ENCODE measurements at regions not wholly inside any gene's neighbourhood (a gene's known extent, or its start where the extent isn't known, plus 50 kb on each side); places are given as distances from the start of the nearest gene placed in this dataset.

GRCh38 chr2:240284503-240285259 lies 144.2 kb upstream of the OTOS start:
- no peak for DNase-seq (ENCODE audit: low read depth)

- no peak for DNase-seq (ENCODE audit: low read depth)
Observed at GRCh38 chr2:240285725-240286124, 145.3 kb upstream of the OTOS start.

- no peak for DNase-seq (ENCODE audit: low read depth)
Observed at GRCh38 chr2:240286596-240286995, 146.1 kb upstream of the OTOS start.

- DNase-seq (ENCODE audit: low read depth): no peak
Observed at GRCh38 chr2:240287011-240287410, 146.6 kb upstream of the OTOS start.

GRCh38 chr2:240287496-240288086 lies 147.1 kb upstream of the OTOS start:
- DNase-seq (ENCODE audit: low read depth): no peak

- DNase-seq (ENCODE audit: low read depth): no peak
Observed at GRCh38 chr2:240288087-240288521, 147.4 kb upstream of the GPC1 start.

GRCh38 chr2:240289701-240290431 lies 145.6 kb upstream of the GPC1 start:
- no peak for DNase-seq (ENCODE audit: low read depth)

GRCh38 chr2:240290432-240291336 lies 144.8 kb upstream of the GPC1 start:
- DNase-seq (ENCODE audit: low read depth): no peak

- no peak for DNase-seq (ENCODE audit: low read depth)
Observed at GRCh38 chr2:240291337-240292034, 144.0 kb upstream of the GPC1 start.

- no peak for DNase-seq (ENCODE audit: low read depth)
Observed at GRCh38 chr2:240292035-240292574, 143.4 kb upstream of the GPC1 start.

- no peak for DNase-seq (ENCODE audit: low read depth)
Observed at GRCh38 chr2:240292619-240293525, 142.6 kb upstream of the GPC1 start.

GRCh38 chr2:240293557-240294461 lies 141.7 kb upstream of the GPC1 start:
- no peak for DNase-seq (ENCODE audit: low read depth)

GRCh38 chr2:240294514-240294913 lies 140.9 kb upstream of the GPC1 start:
- no peak for DNase-seq (ENCODE audit: low read depth)

- DNase-seq (ENCODE audit: low read depth): no peak
Observed at GRCh38 chr2:240295256-240296103, 140.0 kb upstream of the GPC1 start.

GRCh38 chr2:240296104-240296406 lies 139.4 kb upstream of the GPC1 start:
- DNase-seq (ENCODE audit: low read depth): no peak

GRCh38 chr2:240296476-240297255 lies 138.8 kb upstream of the GPC1 start:
- no peak for DNase-seq (ENCODE audit: low read depth)
